AG04450 (cell line): ENCODE measurements at regions not wholly inside any gene's neighbourhood (a gene's known extent, or its start where the extent isn't known, plus 50 kb on each side); places are given as distances from the start of the nearest gene placed in this dataset.
A peak's percentile ranks its signal among the peaks of the same experiment; 100 is the strongest.
"Not testable (repeated sequence)": the region's sequence is repeated elsewhere in the genome, so short reads cannot be mapped to it uniquely, and the experiment has no call there.

Experiments
- CTCF ChIA-PET: fragments of 300-600, 350-600 bp; formaldehyde crosslinking; extraction: SDS; loops from one replicate; lab custom pipeline; 2022; ENCODE audit warnings: antibody characterized with exemption, inconsistent platforms; lab: Charles Lee
- POLR2A ChIA-PET: fragments of 350-600 bp; formaldehyde crosslinking; extraction: SDS; loops from one replicate; lab custom pipeline; 2021; ENCODE audit warnings: antibody characterized with exemption, inconsistent platforms; lab: Yijun Ruan, JAX
- DNase-seq: peaks from one replicate; pipeline ENCODE4 v3.0.0-alpha.2; 2011; ENCODE audit warnings: low read depth, low spot score
- H3K27ac ChIP-seq: one replicate; pipeline ENCODE4 v1.5.1; 2012; ENCODE audit warnings: low read depth, low read length, control low read depth
- H3K27me3 ChIP-seq: one replicate; pipeline ENCODE4 v1.6.0; 2012; ENCODE audit warnings: low read length; ENCODE audit not compliant: control insufficient read depth, insufficient read depth
- H3K4me3 ChIP-seq: 2 replicates; pipeline ENCODE4 v1.5.1; 2011; ENCODE audit warnings: mild to moderate bottlenecking, low read depth, low read length, control low read depth
- H3K9me3 ChIP-seq: 2 replicates; pipeline ENCODE4 v1.5.1; 2012; ENCODE audit warnings: low read length; ENCODE audit not compliant: control insufficient read depth, insufficient read depth
- TF ChIP-seq, protein P1 (sequence below): IDR thresholded peaks from 2 replicates; pipeline ENCODE4 v1.5.1; 2011; ENCODE audit warnings: low read depth, low read length, control low read depth, inconsistent platforms

DNA sequence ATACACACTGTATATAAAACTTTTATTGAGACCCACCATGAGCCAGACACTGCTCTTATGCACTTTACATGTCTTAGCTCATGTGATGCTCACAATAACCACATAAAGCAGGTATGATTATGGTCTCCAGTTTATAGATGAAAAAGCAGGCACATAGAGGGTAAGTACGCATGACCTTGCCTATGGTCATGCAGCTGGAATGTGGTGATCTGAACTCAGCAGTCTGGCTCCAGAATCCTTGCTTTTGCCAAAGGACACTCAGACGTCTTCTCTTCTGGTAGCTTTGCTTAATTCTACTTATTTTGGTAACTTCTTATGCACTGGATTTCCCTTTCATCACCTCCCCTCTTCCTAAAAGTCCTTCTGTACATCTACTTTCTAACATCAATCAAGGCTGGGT is 103.3 kb upstream of the CRY1 start:
- ChIA-PET POLR2A (no interaction called here), CTCF (interaction anchor here (3.2 kb wide), 1 partner anchor 65 kb away, joined by 10 read pairs; no protein-coding TSS in a partner anchor)
- DNase-seq = peak; percentile 33
- Histone ChIP-seq H3K4me3 (no peak overlapping the region), H3K27ac (no peak overlapping the region), H3K27me3 (no peaks in the 10 kb centered on the region), H3K9me3 (no peaks in the 10 kb centered on the region)
- TF ChIP-seq, protein P1, sequence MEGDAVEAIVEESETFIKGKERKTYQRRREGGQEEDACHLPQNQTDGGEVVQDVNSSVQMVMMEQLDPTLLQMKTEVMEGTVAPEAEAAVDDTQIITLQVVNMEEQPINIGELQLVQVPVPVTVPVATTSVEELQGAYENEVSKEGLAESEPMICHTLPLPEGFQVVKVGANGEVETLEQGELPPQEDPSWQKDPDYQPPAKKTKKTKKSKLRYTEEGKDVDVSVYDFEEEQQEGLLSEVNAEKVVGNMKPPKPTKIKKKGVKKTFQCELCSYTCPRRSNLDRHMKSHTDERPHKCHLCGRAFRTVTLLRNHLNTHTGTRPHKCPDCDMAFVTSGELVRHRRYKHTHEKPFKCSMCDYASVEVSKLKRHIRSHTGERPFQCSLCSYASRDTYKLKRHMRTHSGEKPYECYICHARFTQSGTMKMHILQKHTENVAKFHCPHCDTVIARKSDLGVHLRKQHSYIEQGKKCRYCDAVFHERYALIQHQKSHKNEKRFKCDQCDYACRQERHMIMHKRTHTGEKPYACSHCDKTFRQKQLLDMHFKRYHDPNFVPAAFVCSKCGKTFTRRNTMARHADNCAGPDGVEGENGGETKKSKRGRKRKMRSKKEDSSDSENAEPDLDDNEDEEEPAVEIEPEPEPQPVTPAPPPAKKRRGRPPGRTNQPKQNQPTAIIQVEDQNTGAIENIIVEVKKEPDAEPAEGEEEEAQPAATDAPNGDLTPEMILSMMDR = no peak

DNA sequence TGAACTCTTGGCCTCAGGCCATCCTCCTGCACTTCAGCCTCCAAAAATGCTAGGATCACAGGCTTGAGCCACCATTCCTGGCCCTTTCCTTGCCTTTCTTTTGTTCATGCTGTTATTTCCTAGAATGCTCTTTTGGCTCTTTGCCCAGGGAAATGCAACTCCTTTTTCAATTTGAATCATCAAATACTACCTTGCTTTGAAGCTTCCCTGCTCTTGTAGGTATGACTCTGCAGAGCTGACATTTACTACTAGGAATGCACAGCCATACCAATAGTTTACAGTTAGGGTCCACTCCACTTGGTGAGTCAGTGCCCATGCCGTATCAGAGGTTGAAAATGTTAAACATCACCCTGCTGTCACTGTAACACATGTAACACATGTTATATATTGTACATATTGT is 107.0 kb upstream of the CRY1 start:
- ChIA-PET POLR2A (interaction anchor here (0.7 kb wide), 1 partner anchor 37 kb away, joined by 4 read pairs; no protein-coding TSS in a partner anchor), CTCF (interaction anchor here (1.1 to 1.5 kb wide), 4 partner anchors 68 to 108 kb away, joined by 3 to 6 read pairs (median 3); no protein-coding TSS in a partner anchor)
- H3K4me3 ChIP-seq = no peak overlapping the region
- no peaks in the 10 kb centered on the region for H3K9me3 ChIP-seq
- DNase-seq = peak; percentile 62
- TF ChIP-seq, protein P1 = no peak
- no peaks in the 10 kb centered on the region for H3K27me3 ChIP-seq
- H3K27ac ChIP-seq = no peak overlapping the region

DNA sequence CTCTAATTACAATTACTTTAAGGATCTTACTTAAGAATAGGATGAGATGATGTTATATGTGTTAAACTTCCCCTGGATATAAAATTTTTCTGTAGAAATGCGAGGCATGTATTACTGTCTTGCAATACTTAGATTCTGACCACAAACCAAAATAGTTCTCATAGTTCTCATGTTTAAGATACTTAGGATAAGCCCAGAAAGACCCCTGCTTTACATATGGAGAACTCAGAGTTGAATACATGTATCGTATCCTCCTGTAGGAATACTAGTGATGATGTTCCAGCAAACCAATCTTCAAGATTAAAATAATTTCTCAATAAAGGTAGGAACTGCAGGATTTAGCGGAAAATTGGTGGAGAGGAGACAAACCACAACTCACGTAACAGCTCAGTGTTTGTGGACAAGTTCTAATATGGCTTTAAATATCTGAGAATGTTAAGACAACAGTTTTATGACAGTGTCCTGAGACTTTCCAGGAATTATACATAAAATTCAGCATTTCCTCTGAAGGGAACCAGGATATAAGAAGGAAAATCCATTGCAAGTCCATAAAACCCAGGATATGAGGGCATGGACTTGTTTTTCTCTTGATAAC is 114.7 kb upstream of the CRY1 start:
- TF ChIP-seq, protein P1 = no peak
- ChIA-PET POLR2A (no interaction called here), CTCF (no interaction called here)
- Histone ChIP-seq H3K27me3 (no peaks in the 10 kb centered on the region), H3K9me3 (no peaks in the 10 kb centered on the region), H3K4me3 (no peak overlapping the region), H3K27ac (no peak overlapping the region)
- no peak for DNase-seq

DNA sequence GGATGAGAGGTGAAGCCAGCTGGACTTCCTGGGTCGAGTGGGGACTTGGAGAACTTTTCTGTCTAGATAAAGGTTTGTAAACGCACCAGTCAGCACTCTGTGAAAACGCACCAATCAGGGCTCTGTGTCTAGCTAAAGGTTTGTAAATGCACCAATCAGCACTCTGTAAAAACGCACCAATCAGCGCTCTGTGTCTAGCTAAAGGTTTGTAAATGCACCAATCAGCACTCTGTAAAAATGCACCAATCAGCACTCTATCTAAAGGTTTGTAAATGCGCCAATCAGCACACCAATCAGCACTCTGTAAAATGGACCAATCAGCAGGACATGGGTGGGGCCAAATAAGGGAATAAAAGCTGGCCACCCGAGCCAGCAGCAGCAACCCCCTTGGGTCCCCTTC is 116.4 kb upstream of the CRY1 start:
- H3K4me3 ChIP-seq, CTCF ChIA-PET, POLR2A ChIA-PET, DNase-seq, H3K27ac ChIP-seq, H3K9me3 ChIP-seq, H3K27me3 ChIP-seq: not testable (repeated sequence)

DNA sequence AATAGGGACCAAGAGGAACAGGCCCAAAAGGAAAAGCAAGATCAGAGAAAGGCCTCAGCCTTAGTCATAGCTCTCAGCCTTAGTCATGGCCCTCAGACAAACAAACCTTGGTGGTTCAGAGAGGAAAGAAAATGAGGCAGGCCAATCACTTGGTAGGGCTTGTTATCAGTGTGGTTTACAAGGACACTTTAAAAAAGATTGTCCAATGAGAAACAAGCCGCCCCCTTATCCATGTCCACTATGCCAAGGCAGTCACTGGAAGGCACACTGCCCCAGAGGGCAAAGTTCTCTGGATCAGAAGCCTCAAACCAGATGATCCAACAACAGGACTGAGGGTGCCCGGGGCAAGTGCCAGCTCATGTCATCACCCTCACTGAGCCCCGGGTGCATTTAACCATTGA is 121.0 kb upstream of the CRY1 start:
- POLR2A ChIA-PET = interaction anchor here (0.6 kb wide), 1 partner anchor 10 kb away, joined by 3 read pairs; no protein-coding TSS in a partner anchor
- H3K27ac ChIP-seq = peak overlapping the region; percentile 21
- CTCF ChIA-PET, H3K4me3 ChIP-seq, H3K27me3 ChIP-seq, H3K9me3 ChIP-seq, DNase-seq: not testable (repeated sequence)

DNA sequence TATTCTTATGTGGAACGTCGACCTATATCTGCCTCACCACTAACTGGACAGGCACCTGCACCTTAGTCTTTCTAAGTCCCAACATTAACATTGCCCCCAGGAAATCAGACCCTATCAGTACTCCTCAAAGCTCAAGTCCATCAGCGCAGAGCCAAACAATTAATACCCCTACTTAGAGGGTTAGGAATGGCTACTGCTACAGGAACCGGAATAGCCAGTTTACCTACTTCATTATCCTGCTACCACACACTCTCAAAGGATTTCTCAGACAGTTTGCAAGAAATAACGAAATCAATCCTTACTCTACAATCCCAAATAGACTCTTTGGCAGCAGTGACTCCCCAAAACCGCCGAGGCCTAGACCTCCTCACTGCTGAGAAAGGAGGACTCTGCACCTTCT is 123.1 kb upstream of the CRY1 start:
- CTCF ChIA-PET, DNase-seq, POLR2A ChIA-PET, H3K4me3 ChIP-seq, H3K27ac ChIP-seq, H3K9me3 ChIP-seq, H3K27me3 ChIP-seq: not testable (repeated sequence)
